Transverse colon (tissue), 4 donors: ENCODE measurements at regions not wholly inside any gene's neighbourhood (a gene's known extent, or its start where the extent isn't known, plus 50 kb on each side); places are given as distances from the start of the nearest gene placed in this dataset.
A peak's percentile ranks its signal among the peaks of the same experiment; 100 is the strongest.

ENCODE experiments used
- DNase-seq: peaks from one replicate; pipeline ENCODE4 v3.0.0-alpha.2; 2019
- H3K27ac ChIP-seq, 4 donors: fragments of 200-600 bp; sonication (generic); 2 replicates each; pipeline ENCODE4 v1.5.1; 2016 to 2018; ENCODE audit warnings: inconsistent platforms in 4 of 4
- H3K27me3 ChIP-seq: fragments of 200-600 bp; sonication (generic); 2 replicates; pipeline ENCODE4 v1.5.1; 2017; ENCODE audit warnings: inconsistent platforms
- H3K36me3 ChIP-seq, 4 donors: fragments of 200-600 bp; sonication (generic); 2 replicates each; pipeline ENCODE4 v1.5.1; 2017 to 2019; ENCODE audit warnings: inconsistent platforms in 4 of 4
- H3K4me1 ChIP-seq, 4 donors: fragments of 200-600 bp; sonication (generic); 2 replicates each; pipeline ENCODE4 v1.5.1; 2017 to 2020; ENCODE audit warnings: inconsistent platforms in 4 of 4
- H3K4me3 ChIP-seq, 4 donors: fragments of 200-600 bp; sonication (generic); 1 replicate in 1 of 4; 2 replicates in 3 of 4; pipeline versions ENCODE4 v1.5.1 to v1.6.1; 2017 to 2019; ENCODE audit warnings: inconsistent platforms in 4 of 4
- H3K9me3 ChIP-seq, 2 donors: fragments of 200-600 bp; sonication (generic); 2 replicates each; pipeline ENCODE4 v1.5.1; 2017 to 2019; ENCODE audit warnings: inconsistent platforms in 2 of 2
- EP300 ChIP-seq: sonication (generic); formaldehyde crosslinking; IDR thresholded peaks from one replicate; pipeline ENCODE4 v1.6.1; 2017; ENCODE audit warnings: antibody characterized with exemption, low read depth
- POLR2A ChIP-seq: fragments of 450-650 bp; IDR thresholded peaks from one replicate; pipeline ENCODE4 v1.6.1; 2016; ENCODE audit warnings: antibody characterized with exemption, mild to moderate bottlenecking, moderate library complexity
- POLR2AphosphoS5 ChIP-seq, 3 donors: sonication (generic); formaldehyde crosslinking; IDR thresholded peaks; one replicate each; pipeline ENCODE4 v1.6.1; 2016; ENCODE audit warnings: antibody characterized with exemption in 3 of 3
- WGBS, 2 donors: methylation state at CpG; one replicate each; pipeline ENCODE4 v1.1.5; 2018; ENCODE audit warnings: low coverage in 1 of 2; 5-methylcytosine and 5-hydroxymethylcytosine counted together
- in situ Hi-C, 4 donors: fragments of 200-750 bp; cut with MboI; loops; one replicate each; pipeline versions ENCODE4 v1.15.0 to v1.15.1; 2017; ENCODE audit warnings: low sequenced_read_pairs in 3 of 4, low pct_ligation_motif_present in 1 of 4, low pct_unique_long_range_greater_than_20kb in 1 of 4
- intact Hi-C: fragments of 100-400 bp; cut with DNase I; formaldehyde crosslinking; loops from one replicate; pipeline ENCODE4 v1.15.1; 2023; ENCODE audit warnings: low total_unique reads
- TF ChIP-seq, protein P1 (sequence below), 5 experiments: fragments of 200-600 bp in 3 of 5; fragments of 450-650 bp in 2 of 5; sonication (generic) in 3 of 5; IDR thresholded peaks; 1 replicate in 2 of 5; 2 replicates in 3 of 5; pipeline ENCODE4 v1.5.1; 2016 to 2017; ENCODE audit warnings: antibody characterized with exemption in 5 of 5, inconsistent platforms in 3 of 5, mild to moderate bottlenecking in 2 of 5, moderate library complexity in 1 of 5

DNA sequence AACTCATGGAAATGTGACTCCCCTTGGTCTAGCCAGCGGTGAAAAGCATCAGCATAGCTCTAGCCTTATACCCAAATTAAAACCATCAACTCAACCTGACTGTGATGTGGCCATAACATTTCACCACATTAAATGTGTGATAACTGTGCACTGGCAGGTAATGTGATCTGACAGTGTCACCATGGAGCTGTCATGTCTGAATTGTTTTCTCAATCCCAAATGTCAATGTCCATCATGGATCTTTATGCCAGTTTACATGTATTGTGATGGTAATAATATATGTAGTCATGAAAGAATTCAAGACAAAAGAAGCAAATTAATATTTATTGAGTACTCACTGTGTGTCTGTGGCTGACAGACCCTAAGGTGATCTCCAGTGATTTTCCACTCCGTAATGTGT lies 213.4 kb upstream of the EOMES start:
- Histone ChIP-seq H3K4me3 (no peak overlapping the region), H3K27me3 (no peaks in the 10 kb centered on the region), H3K36me3 (no peaks in the 10 kb centered on the region), H3K9me3 (no peaks in the 10 kb centered on the region), H3K27ac (no peak overlapping the region), H3K4me1 (no peaks in the 10 kb centered on the region)
- in situ Hi-C loops (no loop called here), intact Hi-C loops (no loop called here)
- WGBS, 2 donors = 88 to 90% methylated on average over 2 of the region's 2 CpGs
- DNase-seq = no peak
- TF ChIP-seq POLR2A (no peak), EP300 (no peak), POLR2AphosphoS5 (IDR thresholded peaks at IDR 0.05) (no peak)
- TF ChIP-seq, protein P1, sequence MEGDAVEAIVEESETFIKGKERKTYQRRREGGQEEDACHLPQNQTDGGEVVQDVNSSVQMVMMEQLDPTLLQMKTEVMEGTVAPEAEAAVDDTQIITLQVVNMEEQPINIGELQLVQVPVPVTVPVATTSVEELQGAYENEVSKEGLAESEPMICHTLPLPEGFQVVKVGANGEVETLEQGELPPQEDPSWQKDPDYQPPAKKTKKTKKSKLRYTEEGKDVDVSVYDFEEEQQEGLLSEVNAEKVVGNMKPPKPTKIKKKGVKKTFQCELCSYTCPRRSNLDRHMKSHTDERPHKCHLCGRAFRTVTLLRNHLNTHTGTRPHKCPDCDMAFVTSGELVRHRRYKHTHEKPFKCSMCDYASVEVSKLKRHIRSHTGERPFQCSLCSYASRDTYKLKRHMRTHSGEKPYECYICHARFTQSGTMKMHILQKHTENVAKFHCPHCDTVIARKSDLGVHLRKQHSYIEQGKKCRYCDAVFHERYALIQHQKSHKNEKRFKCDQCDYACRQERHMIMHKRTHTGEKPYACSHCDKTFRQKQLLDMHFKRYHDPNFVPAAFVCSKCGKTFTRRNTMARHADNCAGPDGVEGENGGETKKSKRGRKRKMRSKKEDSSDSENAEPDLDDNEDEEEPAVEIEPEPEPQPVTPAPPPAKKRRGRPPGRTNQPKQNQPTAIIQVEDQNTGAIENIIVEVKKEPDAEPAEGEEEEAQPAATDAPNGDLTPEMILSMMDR (IDR thresholded peaks at IDR 0.05) = no peak

DNA sequence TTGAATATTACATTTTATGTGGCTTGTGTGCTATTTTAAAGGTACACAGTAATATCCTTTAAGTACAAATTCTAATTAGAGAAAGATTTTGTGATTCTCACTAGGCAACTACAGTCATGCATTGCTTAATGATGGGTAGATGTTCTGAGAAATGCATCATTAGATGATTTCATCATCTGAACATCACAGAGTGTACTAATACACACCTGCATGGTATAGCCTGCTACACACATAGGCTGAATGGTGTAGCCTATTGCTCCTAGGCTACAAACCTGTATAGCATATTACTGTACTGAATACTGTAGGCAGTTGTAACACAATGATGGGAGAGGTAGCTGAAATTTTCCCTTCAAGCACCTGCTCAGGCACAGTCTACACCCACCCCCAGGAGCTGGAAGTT lies 217.4 kb upstream of the EOMES start:
- TF ChIP-seq, protein P1 (IDR thresholded peaks at IDR 0.05) = no peak
- TF ChIP-seq POLR2A (no peak), EP300 (no peak), POLR2AphosphoS5 (IDR thresholded peaks at IDR 0.05) (no peak)
- no peaks in the 10 kb centered on the region for H3K36me3 ChIP-seq
- no peaks in the 10 kb centered on the region for H3K9me3 ChIP-seq
- H3K27me3 ChIP-seq = no peaks in the 10 kb centered on the region
- H3K4me1 ChIP-seq = no peaks in the 10 kb centered on the region
- intact Hi-C loops (no loop called here), in situ Hi-C loops (no loop called here)
- H3K4me3 ChIP-seq = no peak overlapping the region
- DNase-seq = no peak
- H3K27ac ChIP-seq = no peak overlapping the region

DNA sequence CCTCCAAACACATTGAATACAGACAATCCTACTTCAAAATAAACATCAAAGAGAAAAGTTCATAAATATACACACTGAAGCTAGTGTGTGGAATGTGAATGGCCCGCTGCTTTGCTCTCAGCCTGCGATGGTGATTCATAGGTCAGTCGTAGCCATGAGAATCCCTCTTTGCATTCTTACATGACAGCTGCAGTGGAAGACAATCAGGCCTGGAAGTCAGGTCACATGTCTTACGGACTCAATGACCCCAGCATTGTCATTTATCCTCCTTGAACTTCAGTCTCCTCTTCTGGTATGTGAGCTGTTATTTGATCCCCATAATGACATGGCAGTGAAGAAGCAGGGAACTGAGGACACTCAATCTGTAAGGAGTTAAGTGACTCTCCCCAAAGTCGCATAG lies 217.8 kb upstream of the EOMES start:
- Histone ChIP-seq H3K9me3 (no peaks in the 10 kb centered on the region), H3K27me3 (no peaks in the 10 kb centered on the region), H3K27ac (no peak overlapping the region), H3K4me1 (no peaks in the 10 kb centered on the region), H3K4me3 (no peak overlapping the region), H3K36me3 (no peaks in the 10 kb centered on the region)
- TF ChIP-seq POLR2AphosphoS5 (IDR thresholded peaks at IDR 0.05) = no peak
- TF ChIP-seq EP300 = no peak
- TF ChIP-seq, protein P1 (IDR thresholded peaks at IDR 0.05) = no peak
- no peak for TF ChIP-seq POLR2A
- intact Hi-C loops (no loop called here), in situ Hi-C loops (no loop called here)
- no peak for DNase-seq
- 45 to 72% methylated on average over 2 to 5 of the region's 5 CpGs for WGBS, 2 donors

DNA sequence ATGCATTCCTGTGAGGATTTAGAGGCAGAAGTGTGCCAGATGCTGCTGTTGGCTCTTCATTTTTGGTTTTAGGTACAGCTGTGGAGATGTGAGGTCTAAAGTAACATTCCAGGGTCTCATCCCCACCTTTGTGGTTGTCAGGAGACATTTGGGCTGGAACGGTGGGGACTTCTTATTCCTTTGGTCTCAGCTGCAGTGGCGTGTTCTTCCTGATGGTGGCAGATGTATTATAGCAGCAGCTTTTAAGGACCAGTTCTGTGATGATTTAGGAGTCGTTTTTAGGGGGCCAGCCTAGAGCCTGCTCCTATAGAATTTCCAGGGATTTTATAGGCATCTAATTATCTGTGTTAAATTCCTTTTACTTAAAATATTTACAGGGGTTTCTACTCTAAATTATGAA lies 221.0 kb upstream of the EOMES start:
- Histone ChIP-seq H3K36me3 (no peaks in the 10 kb centered on the region), H3K4me1 (no peaks in the 10 kb centered on the region), H3K27me3 (no peaks in the 10 kb centered on the region), H3K4me3 (no peak overlapping the region), H3K9me3 (no peaks in the 10 kb centered on the region), H3K27ac (no peak overlapping the region)
- in situ Hi-C loops (no loop called here), intact Hi-C loops (no loop called here)
- TF ChIP-seq, protein P1 (IDR thresholded peaks at IDR 0.05) = peak in 4 of 5 experiments; percentile 11 to 35 (median 16)
- TF ChIP-seq POLR2AphosphoS5 (IDR thresholded peaks at IDR 0.05) = no peak
- 12 to 17% methylated on average over 3 of the region's 3 CpGs for WGBS, 2 donors
- no peak for DNase-seq
